H1 (cell line): ENCODE measurements at regions not wholly inside any gene's neighbourhood (a gene's known extent, or its start where the extent isn't known, plus 50 kb on each side); places are given as distances from the start of the nearest gene placed in this dataset.
"Not testable (repeated sequence)": the region's sequence is repeated elsewhere in the genome, so short reads cannot be mapped to it uniquely, and the experiment has no call there.

ENCODE experiments used
- CTCF ChIA-PET: fragments of 300-600 bp; sonication (Branson Sonifier 250); formaldehyde crosslinking; loops from one replicate; lab custom pipeline; 2021; ENCODE audit not compliant: partially characterized antibody; lab: Charles Lee
- POLR2A ChIA-PET: fragments of 300-600 bp; sonication (Branson Sonifier 250); formaldehyde crosslinking; loops from one replicate; lab custom pipeline; 2021; ENCODE audit warnings: inconsistent platforms; ENCODE audit not compliant: partially characterized antibody; lab: Charles Lee
- DNase-seq, 2 experiments: peaks; one replicate each; pipeline versions ENCODE4 v3.0.0 to v3.0.0-alpha.2; 2010 to 2022; ENCODE audit warnings: low spot score in 2 of 2, low read depth in 1 of 2, mixed read lengths in 1 of 2
- FAIRE-seq: peaks from 2 replicates; lab custom pipeline; 2011; peaks lifted over from hg19 to GRCh38; lab: Jason Lieb, UNC
- H2AFZ ChIP-seq: 2 replicates; pipeline ENCODE4 v1.8.1; 2012; ENCODE audit warnings: low read length, inconsistent platforms
- H2AK5ac ChIP-seq: 2 replicates; pipeline ENCODE4 v1.6.1; 2013; ENCODE audit warnings: low read depth, low read length
- H2BK120ac ChIP-seq: replicated peaks from 2 replicates; pipeline ENCODE3; 2013; ENCODE audit warnings: low read depth, low read length, inconsistent platforms
- H2BK12ac ChIP-seq: 2 replicates; pipeline ENCODE4 v1.6.1; 2013; ENCODE audit warnings: low read depth, low read length
- H2BK15ac ChIP-seq: 2 replicates; pipeline ENCODE4 v1.6.1; 2013; ENCODE audit warnings: low read length
- H2BK20ac ChIP-seq: 2 replicates; pipeline ENCODE4 v1.6.1; 2013; ENCODE audit warnings: low read length
- H2BK5ac ChIP-seq: 2 replicates; pipeline ENCODE4 v1.6.1; 2013; ENCODE audit warnings: low read depth, low read length
- H3K14ac ChIP-seq: 2 replicates; pipeline ENCODE4 v1.6.1; 2013; ENCODE audit warnings: inconsistent platforms; ENCODE audit not compliant: insufficient read length
- H3K18ac ChIP-seq: 2 replicates; pipeline ENCODE4 v1.6.1; 2013; ENCODE audit warnings: low read length; ENCODE audit errors: extremely low read depth
- H3K23ac ChIP-seq: 2 replicates; pipeline ENCODE4 v1.6.1; 2013; ENCODE audit warnings: inconsistent platforms; ENCODE audit not compliant: insufficient read length
- H3K23me2 ChIP-seq: 2 replicates; pipeline ENCODE4 v1.6.1; 2013; ENCODE audit warnings: low read depth, low read length
- H3K27ac ChIP-seq: 2 replicates; pipeline ENCODE4 v1.6.1; 2011; ENCODE audit warnings: low read depth, low read length, inconsistent platforms
- H3K27me3 ChIP-seq, 4 experiments: replicated peaks in 1 of 4; 1 replicate in 1 of 4; 2 replicates in 3 of 4; pipeline versions ENCODE4 v1.6.1 to v1.8.1; 2011 to 2013; ENCODE audit warnings: low read length in 3 of 4, mild to moderate bottlenecking in 3 of 4, inconsistent platforms in 2 of 4, mixed read lengths in 2 of 4, moderate library complexity in 1 of 4; ENCODE audit not compliant: control insufficient read depth in 3 of 4, insufficient read depth in 3 of 4; ENCODE audit errors: extremely low read depth in 1 of 4
- H3K36me3 ChIP-seq, 4 experiments: 2 replicates each; pipeline versions ENCODE4 v1.6.1 to v1.8.1; 2011 to 2013; ENCODE audit warnings: mild to moderate bottlenecking in 4 of 4, low read length in 3 of 4, moderate library complexity in 2 of 4, control low read depth in 1 of 4, inconsistent platforms in 1 of 4; ENCODE audit not compliant: insufficient read depth in 4 of 4, control insufficient read depth in 2 of 4
- H3K4ac ChIP-seq: replicated peaks from 2 replicates; pipeline ENCODE3; 2013; ENCODE audit warnings: low read length, low read depth, mixed read lengths, inconsistent platforms; ENCODE audit not compliant: insufficient read length
- H3K4me1 ChIP-seq, 4 experiments: replicated peaks in 1 of 4; 1 replicate in 1 of 4; 2 replicates in 3 of 4; pipeline versions ENCODE4 v1.6.1 to v1.8.1; 2011 to 2013; ENCODE audit warnings: low read length in 3 of 4, inconsistent platforms in 2 of 4, mixed read lengths in 1 of 4; ENCODE audit not compliant: insufficient read depth in 4 of 4, control insufficient read depth in 3 of 4
- H3K4me2 ChIP-seq, 2 experiments: 2 replicates each; pipeline versions ENCODE4 v1.6.1 to v1.8.1; 2011 to 2013; ENCODE audit warnings: low read depth in 2 of 2, low read length in 2 of 2, control low read depth in 1 of 2, inconsistent platforms in 1 of 2, mild to moderate bottlenecking in 1 of 2; ENCODE audit not compliant: insufficient read depth in 1 of 2
- H3K4me3 ChIP-seq, 4 experiments: fragments of 200-600, 300-600 bp in 1 of 4; sonication (generic), shearing (Covaris generic), sonication (Bioruptor Twin) in 1 of 4; 2 replicates each; pipeline versions ENCODE4 v1.5.1 to v1.8.1; 2011 to 2016; ENCODE audit warnings: low read length in 4 of 4, low read depth in 3 of 4, control low read depth in 2 of 4, inconsistent platforms in 2 of 4, mild to moderate bottlenecking in 2 of 4, mixed read lengths in 1 of 4, moderate library complexity in 1 of 4; ENCODE audit not compliant: insufficient read depth in 2 of 4; ENCODE audit errors: extremely low read depth in 1 of 4
- H3K56ac ChIP-seq: replicated peaks from 2 replicates; pipeline ENCODE3; 2013; ENCODE audit warnings: low read depth, mild to moderate bottlenecking, mixed read lengths, low read length, inconsistent platforms; ENCODE audit not compliant: insufficient read length
- H3K79me1 ChIP-seq: 2 replicates; pipeline ENCODE4 v1.6.1; 2013; ENCODE audit warnings: low read depth, low read length, control low read depth
- H3K79me2 ChIP-seq, 2 experiments: 2 replicates each; pipeline versions ENCODE4 v1.6.1 to v1.8.1; 2012 to 2013; ENCODE audit warnings: low read length in 2 of 2, mild to moderate bottlenecking in 2 of 2, inconsistent platforms in 1 of 2; ENCODE audit not compliant: insufficient read depth in 2 of 2, control insufficient read depth in 1 of 2
- H3K9ac ChIP-seq, 4 experiments: replicated peaks in 1 of 4; 1 replicate in 1 of 4; 2 replicates in 3 of 4; pipeline versions ENCODE4 v1.6.1 to v1.8.1; 2011 to 2013; ENCODE audit warnings: low read depth in 3 of 4, low read length in 3 of 4, control low read depth in 2 of 4, mild to moderate bottlenecking in 2 of 4, moderate library complexity in 2 of 4, inconsistent platforms in 1 of 4; ENCODE audit errors: extremely low read depth in 1 of 4
- H3K9me3 ChIP-seq, 2 experiments: 2 replicates each; pipeline versions ENCODE4 v1.6.1 to v1.8.1; 2012 to 2013; ENCODE audit warnings: mild to moderate bottlenecking in 2 of 2, moderate library complexity in 2 of 2, control low read depth in 1 of 2, inconsistent platforms in 1 of 2, low read depth in 1 of 2, low read length in 1 of 2, mixed read lengths in 1 of 2; ENCODE audit not compliant: insufficient read depth in 2 of 2
- H4K20me1 ChIP-seq, 2 experiments: replicated peaks in 1 of 2; 2 replicates each; pipeline versions ENCODE3 to v1.8.1; 2011 to 2013; ENCODE audit warnings: inconsistent platforms in 2 of 2, low read length in 2 of 2, mild to moderate bottlenecking in 1 of 2; ENCODE audit not compliant: insufficient read depth in 2 of 2, control insufficient read depth in 1 of 2
- H4K5ac ChIP-seq: 2 replicates; pipeline ENCODE4 v1.6.1; 2013; ENCODE audit warnings: low read length, low read depth, mixed read lengths, inconsistent platforms; ENCODE audit not compliant: insufficient read length
- H4K8ac ChIP-seq: 2 replicates; pipeline ENCODE4 v1.8.0; 2013; ENCODE audit warnings: mild to moderate bottlenecking, moderate library complexity, low read length, inconsistent platforms; ENCODE audit not compliant: insufficient read depth; ENCODE audit errors: extremely low read depth
- H4K91ac ChIP-seq: replicated peaks from 2 replicates; pipeline ENCODE3; 2013; ENCODE audit warnings: low read length, mixed read lengths, inconsistent platforms; ENCODE audit not compliant: insufficient read length
- WGBS, 2 experiments: shearing (Covaris generic) in 1 of 2; methylation state at CpG; one replicate each; pipeline versions ENCODE4 v1.1.6 to v1.1.7; 2013 to 2015; ENCODE audit warnings: low lambda C conversion rate in 2 of 2, mixed read lengths in 2 of 2, inconsistent platforms in 1 of 2, low coverage in 1 of 2, missing lambda C conversion rate in 1 of 2; ENCODE audit not compliant: insufficient replicate concordance in 2 of 2, insufficient coverage in 1 of 2, insufficient read length in 1 of 2; ENCODE audit errors: extremely low coverage in 1 of 2, missing lambda C conversion rate in 1 of 2; 5-methylcytosine and 5-hydroxymethylcytosine counted together

- H4K5ac ChIP-seq, H3K27ac ChIP-seq, H4K20me1 ChIP-seq, H3K4me3 ChIP-seq, H2BK12ac ChIP-seq, H3K27me3 ChIP-seq, H2BK20ac ChIP-seq, H3K79me2 ChIP-seq, H3K4me2 ChIP-seq, H3K36me3 ChIP-seq, H3K14ac ChIP-seq, FAIRE-seq, H2BK5ac ChIP-seq, H4K8ac ChIP-seq, H3K79me1 ChIP-seq, H3K23me2 ChIP-seq, H3K56ac ChIP-seq, H2BK120ac ChIP-seq, H3K23ac ChIP-seq, H3K18ac ChIP-seq, H3K9ac ChIP-seq, H4K91ac ChIP-seq, DNase-seq, H2AK5ac ChIP-seq, H2AFZ ChIP-seq, H3K4ac ChIP-seq, H3K9me3 ChIP-seq, H2BK15ac ChIP-seq: not testable (repeated sequence)
- POLR2A ChIA-PET = interaction anchor here (1.3 kb wide), 1 partner anchor 8 kb away, joined by 3 read pairs; no protein-coding TSS in a partner anchor
- CTCF ChIA-PET = interaction anchor here (0.6 kb wide), 1 partner anchor 1896 kb away, joined by 3 read pairs; no protein-coding TSS in a partner anchor
- 94% methylated on average over 11 of the region's 11 CpGs; no CpG with 5 or more reads in 1 of the 2 experiments for WGBS, 2 experiments
- H3K4me1 ChIP-seq = peaks cover 2 to 10% (median 6%) of the 10 kb centered on the region in 4 experiments; a peak in 5 of 7 replicates
Observed at GRCh38 chr16:29159603-29160002, 174.8 kb downstream of the LAT start.
